CMK (cell line): ENCODE measurements at regions not wholly inside any gene's neighbourhood (a gene's known extent, or its start where the extent isn't known, plus 50 kb on each side); places are given as distances from the start of the nearest gene placed in this dataset.
"Not testable (repeated sequence)": the region's sequence is repeated elsewhere in the genome, so short reads cannot be mapped to it uniquely, and the experiment has no call there.

ENCODE experiments used
- DNase-seq: peaks from one replicate; pipeline ENCODE4 v3.0.0-alpha.2; 2010; ENCODE audit warnings: low read depth

DNA sequence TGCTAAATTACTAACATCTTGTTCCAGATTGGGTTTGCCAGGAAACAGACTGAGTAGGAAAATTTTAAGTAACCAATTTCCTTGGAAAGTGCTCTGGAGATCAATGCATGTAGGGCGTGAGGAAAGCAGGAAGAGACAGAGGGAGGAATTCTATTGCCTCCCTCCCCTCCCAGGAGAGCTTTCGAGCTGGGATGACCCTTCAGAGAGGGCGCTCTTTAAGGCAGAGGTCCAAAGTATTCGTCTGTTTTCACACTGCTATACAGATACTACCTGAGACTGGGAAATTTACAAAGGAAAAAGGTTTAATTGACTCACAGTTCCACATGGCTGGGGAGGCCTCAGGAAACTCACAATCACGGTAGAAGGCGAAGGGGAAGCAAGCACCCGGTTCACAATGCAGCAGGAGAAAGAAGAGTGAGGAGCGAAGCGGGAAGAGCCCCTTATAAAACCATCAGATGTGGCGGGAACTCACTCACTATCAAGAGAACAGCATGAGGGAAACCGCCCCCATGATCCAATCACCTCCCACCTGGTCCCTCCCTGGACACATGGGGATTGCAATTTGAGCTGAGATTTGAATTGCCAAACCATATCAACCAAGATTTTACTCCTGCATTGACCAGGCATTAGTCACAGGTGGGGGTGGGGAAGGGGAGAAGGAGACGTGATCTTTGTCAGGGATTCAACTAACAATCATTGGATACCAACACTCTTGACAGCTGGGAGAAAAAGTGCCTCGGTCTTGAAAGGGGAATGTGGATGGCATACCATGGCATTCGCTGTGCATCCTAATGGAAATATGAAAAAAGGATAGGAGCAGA, 63.8 kb downstream of the SLITRK2 start:
- no peak for DNase-seq

- DNase-seq, result no peak
Measured at GRCh38 chrX:145886469-145886868, 68.8 kb downstream of the SLITRK2 start.

DNA sequence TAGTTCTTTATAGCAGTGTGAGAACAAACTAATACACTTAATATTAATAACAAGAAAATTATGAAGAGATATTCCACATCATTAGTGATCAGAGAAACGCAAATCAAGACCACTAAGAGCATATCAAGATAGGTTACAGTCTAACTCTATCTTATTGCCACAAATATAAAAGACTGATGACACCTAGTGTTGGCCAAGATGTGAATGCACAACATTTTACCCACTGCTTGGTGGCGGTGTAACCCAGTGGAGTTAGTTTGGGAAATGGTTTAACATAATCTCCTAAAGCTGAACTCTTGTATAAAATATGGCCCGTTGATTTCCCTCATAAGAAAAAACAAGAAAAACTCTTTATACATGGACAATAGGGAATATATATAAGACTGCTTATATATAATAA, 92.4 kb downstream of the SLITRK2 start:
- no peak for DNase-seq

DNA sequence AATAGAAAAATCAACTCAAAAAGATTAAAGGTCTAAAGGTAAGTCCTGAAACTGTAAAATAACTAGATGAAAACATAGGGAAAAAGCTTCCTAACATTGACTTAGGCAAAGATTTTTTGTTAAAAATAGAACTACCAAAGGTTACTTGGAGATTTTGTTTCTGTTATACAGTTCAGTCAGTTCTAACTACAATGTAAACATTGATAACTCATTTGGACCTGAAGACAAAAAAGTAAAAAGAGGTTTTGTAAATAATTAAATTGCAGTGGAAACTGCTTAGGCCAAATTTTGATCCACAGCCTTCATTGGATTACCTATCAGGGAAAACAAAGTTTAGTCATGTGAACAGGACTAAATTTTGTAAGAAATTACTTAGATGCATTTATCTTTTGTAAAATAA, 101.8 kb downstream of the SLITRK2 start:
- DNase-seq, result no peak

DNA sequence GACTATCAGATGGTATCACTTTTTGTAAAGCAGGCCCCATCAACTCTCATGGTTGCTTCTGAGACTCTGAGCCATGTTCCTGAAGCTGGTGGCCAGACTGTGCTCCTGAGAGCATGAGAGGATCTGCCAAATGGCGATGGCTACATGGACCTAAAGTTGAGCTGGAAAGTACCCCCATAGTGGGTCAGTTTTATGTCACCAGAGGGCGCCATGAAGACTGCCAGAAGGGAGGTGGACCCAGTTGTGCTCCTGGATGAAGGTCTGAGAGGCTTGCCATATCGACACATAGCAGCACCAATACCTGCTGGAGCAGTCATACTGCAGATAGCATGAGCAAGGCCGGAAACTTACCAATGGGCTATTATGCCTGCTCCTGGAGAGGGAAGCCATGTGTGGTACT, 105.7 kb downstream of the SLITRK2 start:
- no peak for DNase-seq

DNA sequence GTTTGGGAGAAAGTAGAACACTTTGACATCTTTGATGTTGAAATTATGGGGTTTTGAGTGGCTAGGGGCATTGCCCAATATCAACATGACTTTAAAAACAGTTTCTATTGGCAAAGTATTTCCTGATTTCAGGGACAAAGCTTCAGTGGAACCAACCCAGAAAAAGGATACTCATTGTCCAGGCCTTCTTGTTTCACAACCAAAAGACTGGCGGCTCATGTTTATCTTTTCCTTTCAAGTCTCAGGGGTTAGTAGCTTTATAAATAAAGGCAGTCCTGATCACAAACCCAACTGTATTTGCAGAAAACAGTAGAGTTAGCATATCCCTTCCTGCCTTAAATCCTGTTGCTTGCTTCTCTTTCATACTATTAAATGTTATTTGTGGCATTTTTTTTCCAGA, 119.1 kb downstream of the SLITRK2 start:
- no peak for DNase-seq

DNA sequence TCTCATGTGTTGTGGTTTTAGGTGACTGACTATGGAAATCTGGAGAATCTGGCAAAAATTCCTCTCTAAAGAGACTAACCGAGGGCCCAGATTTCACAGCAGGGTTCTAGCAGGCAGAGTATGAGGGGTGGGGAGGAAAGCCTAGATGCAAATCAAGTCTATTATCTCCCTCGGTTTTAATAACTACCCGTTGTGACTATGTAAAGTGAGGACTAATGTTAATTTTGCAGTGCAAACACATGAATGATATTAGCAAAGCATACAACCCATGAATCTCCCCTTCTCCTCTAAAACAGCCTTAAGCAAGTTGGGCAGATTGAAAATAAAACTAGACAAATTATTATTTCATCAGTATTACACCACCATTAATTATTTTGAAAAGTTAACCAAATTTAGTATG, 131.4 kb downstream of the SLITRK2 start:
- no peak for DNase-seq

DNA sequence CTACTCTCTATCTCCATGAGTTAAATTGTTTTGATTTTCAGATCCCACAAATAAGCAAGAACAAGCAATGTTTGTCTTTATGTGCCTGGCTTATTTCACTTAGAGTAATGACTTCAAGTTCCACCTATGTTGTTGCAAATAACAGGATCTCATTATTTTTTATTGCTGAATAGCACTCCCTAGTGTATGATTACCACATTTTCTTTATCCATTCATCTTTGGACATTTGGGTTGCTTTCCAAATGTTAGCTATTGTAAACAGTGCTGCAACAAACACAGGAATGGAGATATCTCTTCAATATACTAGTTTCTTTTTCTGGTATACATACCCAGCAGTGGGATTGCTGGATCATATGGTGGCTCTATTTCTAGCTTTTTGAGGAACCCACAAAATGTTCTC, 136.0 kb downstream of the SLITRK2 start:
- no peak for DNase-seq

- no peak for DNase-seq
Measured at GRCh38 chrX:145990051-145990450, 172.4 kb downstream of the SLITRK2 start.

- DNase-seq, result no peak
Measured at GRCh38 chrX:146006637-146007036, 189.0 kb downstream of the SLITRK2 start.

GRCh38 chrX:146036000-146036399, 218.4 kb downstream of the SLITRK2 start:
- DNase-seq, result no peak

- no peak for DNase-seq
Measured at GRCh38 chrX:146041741-146042140, 224.1 kb downstream of the SLITRK2 start.

- not testable (repeated sequence) for DNase-seq
Measured at GRCh38 chrX:146046011-146046715, 228.5 kb downstream of the SLITRK2 start.

DNA sequence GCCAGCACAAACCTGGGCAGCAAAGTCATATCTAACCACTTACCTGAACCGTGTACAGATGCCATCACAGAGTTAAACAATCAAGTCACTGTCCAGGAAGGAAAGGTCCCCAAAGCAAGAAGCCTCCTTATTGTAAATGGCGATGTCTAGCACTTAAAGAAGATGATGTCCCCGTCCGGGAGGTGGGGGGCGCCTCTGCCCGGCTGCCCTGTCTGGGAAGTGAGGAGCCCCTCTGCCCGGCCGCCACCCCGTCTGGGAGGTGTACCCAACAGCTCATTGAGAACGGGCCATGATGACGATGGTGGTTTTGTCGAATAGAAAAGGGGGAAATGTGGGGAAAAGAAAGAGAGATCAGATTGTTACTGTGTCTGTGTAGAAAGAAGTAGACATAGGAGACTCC, 231.9 kb downstream of the SLITRK2 start:
- not testable (repeated sequence) for DNase-seq

- no peak for DNase-seq
Measured at GRCh38 chrX:146054311-146054710, 236.7 kb downstream of the SLITRK2 start.

GRCh38 chrX:146055733-146056132, 238.1 kb downstream of the SLITRK2 start:
- no peak for DNase-seq

DNA sequence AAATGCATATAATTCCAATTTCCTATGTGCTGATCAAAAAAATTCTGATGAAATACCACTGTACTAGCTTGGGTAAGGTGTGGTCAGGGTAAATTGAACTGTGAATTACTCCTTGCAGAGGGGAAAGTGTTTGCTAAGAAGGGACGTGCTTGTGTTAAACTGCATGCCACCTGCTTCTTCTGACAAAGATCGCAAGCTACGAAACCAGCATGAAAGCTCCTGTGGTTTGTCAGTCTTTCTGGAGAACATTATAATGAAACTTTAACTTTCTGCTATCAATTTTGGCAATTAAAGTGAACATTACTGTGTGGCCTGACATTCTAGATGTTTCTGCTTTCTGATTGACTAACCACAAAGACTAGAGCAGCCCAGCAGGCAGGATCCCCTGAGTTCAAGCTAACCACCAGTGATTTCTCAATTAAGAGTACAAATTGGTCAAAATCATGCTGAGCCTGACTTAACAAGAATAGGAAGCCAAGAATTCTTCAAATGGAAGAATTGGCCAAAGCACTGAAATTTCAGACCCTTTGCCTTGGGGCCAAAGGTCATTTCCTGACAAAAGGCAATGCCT, 239.0 kb downstream of the SLITRK2 start:
- no peak for DNase-seq

DNA sequence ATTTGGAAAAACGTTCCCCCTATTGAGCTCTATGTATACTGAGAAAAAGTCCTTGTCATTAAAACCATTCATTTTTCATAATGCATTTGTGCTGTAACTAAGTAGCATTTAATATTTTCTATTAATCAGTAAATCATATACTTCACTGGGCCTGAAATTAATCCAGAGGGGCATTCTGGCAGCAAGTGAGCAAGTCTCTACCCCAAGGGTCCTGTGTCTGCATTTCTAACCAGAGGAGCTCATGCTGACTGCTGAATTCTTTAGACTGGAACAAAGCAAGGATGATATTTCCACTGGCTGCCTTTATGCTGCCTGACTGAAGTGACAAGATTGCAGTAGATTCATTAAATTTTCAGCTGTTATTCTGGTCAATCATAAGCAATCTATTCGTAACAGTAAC, 246.5 kb downstream of the SLITRK2 start:
- DNase-seq, result no peak

DNA sequence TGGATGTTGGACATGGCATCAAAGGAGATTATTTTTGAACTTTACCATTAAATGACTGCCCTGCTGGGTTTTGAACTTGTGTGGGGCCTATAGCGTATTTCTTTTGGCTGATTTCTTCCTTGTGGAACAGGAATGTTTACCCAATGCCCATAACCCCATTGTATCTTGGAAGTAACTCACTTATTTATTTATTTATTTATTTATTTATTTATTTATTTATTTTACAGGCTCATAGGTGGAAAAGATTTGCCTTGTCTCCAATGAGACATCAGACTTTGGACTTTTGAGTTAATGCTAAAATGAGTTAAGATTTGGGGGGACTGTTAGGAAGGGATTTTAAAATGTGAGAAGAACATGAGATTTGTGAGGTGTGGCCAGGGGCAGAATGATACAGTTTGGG, 273.1 kb downstream of the SLITRK2 start:
- DNase-seq, result no peak

DNA sequence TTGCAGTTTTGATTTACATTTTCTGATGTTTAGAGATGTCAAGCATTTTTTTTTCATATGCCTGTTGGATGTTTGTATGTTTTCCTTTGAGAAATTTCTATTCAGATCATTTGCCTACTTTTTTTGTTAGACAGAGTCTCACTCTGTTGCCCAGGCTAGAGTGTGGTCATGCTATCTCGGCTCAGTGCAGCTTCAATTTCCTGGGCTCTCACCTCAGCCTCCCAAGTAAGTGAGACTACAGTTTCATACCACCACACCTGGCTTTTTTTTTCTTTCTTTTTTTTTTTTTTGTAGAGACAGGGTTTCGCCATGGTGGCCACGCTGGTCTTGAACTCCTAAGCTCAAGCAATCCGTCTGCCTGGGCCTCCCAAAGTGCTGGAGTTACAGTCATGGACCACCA, 291.7 kb downstream of the SLITRK2 start:
- DNase-seq, result no peak

DNA sequence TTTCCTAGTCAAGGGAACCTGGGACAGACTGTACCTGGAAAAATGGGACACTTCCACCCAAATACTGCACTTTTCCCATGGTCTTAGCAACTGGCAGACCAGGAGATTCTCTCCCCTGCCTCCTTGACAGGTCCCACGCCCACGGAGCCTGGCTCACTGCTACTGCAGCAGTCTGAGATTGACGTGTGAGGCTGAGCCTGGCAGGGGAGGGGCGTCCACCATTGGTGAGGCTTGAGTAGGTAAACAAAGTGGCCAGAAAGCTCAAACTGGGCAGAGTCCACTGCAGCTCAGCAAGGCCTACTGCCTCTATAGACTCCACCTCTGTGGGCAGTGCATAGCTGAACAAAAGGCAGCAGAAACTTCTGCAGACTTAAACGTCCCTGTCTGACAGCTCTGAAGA, 301.4 kb downstream of the SLITRK2 start:
- DNase-seq, result not testable (repeated sequence)

GRCh38 chrX:146127617-146128016, 310.0 kb downstream of the SLITRK2 start:
- DNase-seq, result no peak

DNA sequence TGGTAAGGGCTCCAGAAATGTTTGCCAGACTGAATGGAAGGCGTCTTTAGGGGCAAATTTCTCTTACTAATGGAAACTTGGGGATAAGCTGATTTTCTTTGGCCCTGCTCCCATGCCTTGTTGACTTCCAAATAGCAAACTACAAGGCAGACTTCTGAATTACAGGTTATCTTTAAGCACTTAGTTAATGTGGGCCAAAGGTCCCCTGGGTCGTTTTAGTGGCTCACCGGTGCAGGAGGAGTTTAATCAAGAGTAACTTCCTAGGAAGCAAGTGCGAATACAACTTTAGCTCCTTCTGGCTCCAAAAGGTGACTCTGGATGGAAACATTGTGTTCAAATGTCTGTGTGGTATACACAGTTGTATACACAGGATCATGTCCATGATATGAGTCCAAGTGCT, 323.6 kb downstream of the SLITRK2 start:
- DNase-seq, result no peak
